Left hindlimb (tissue), 1 donor: ENCODE measurements at regions not wholly inside any gene's neighbourhood (a gene's known extent, or its start where the extent isn't known, plus 50 kb on each side); places are given as distances from the start of the nearest gene placed in this dataset.
"Not testable (repeated sequence)": the region's sequence is repeated elsewhere in the genome, so short reads cannot be mapped to it uniquely, and the experiment has no call there.

Source experiments
- DNase-seq: peaks from one replicate; pipeline ENCODE4 v3.0.0-alpha.2; 2018

- DNase-seq = no peak
These were observed 105.6 kb upstream of the DLG1 start for GRCh38 chr3:197404030-197404429.

DNA sequence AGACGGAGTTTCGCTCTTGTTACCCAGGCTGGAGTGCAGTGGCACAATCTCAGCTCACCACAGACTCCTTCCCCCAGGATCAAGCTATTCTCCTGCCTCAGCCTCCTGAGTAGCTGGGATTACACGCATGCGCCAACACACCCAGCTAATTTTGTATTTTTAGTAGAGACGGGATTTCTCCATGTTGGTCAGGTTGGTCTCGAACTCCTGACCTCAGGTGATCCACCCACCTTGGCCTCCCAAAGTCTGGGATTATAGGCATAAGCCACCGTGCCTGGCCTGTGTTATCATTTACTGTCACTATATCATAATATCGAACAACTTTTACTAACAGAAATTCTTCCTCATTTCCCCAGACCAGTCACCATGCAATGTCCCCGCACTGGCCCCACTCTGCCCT is 104.0 kb upstream of the DLG1 start:
- not testable (repeated sequence) for DNase-seq

GRCh38 chr3:197399486-197399885 is 101.1 kb upstream of the DLG1 start:
- no peak for DNase-seq

- no peak for DNase-seq
These were observed 100.0 kb upstream of the DLG1 start for GRCh38 chr3:197398286-197398878.

DNA sequence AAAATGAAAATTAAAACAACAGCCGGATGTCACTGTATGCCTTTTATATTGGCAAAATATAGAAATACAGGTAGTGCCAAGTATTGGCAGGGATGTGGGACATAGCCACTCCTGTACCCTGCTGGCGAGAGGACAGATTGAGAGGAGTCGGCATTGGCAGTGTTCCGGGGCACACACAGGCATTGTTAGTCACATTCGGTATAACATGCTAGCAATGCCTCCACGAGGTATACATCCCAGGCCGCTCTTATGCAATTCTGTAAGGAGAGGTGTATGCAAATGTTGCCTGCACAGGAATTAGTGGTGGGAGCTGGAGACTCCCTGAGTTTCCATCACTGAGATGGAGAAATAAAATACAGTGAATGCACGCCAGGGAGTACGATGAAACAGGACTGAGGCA is 99.4 kb upstream of the DLG1 start:
- no peak for DNase-seq

GRCh38 chr3:197394464-197395321 is 96.3 kb upstream of the DLG1 start:
- DNase-seq = peak; percentile 54

DNA sequence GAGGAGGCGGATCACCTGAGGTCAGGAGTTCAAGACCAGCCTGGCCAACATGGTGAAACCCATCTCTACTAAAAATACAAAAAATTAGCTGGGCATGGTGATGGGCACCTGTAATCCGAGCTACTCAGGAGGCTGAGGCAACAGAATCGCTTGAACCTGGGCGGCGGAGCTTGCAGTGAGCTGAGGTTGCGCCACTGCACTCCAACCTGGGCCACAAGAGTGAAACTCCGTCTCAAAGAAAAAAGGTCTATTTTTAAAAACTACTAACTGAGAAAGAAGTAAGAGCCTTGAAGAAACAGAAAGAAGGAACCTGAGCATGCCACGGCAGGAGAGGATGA is 95.7 kb upstream of the DLG1 start:
- DNase-seq = not testable (repeated sequence)

DNA sequence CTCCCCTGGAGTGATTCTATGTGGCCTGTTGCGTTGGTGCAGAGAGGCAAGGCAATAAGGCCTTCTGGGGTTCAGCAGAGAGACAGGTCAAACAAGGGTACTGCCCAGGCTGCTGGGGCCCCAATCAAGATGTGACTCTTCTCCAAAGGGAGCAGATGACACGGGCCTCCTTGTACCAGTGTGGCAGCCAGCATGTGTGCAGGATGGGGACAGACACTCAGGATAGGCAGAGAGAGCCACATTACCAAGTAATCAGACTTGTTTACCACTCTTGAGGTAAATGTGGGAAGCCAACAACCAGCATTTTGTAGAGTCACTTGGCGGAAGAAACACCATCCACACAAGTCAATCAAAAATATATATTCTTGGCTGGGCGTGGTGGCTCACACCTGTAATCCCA is 95.3 kb upstream of the DLG1 start:
- DNase-seq = no peak

- no peak for DNase-seq
These were observed 94.5 kb upstream of the DLG1 start for GRCh38 chr3:197392961-197393360.

DNA sequence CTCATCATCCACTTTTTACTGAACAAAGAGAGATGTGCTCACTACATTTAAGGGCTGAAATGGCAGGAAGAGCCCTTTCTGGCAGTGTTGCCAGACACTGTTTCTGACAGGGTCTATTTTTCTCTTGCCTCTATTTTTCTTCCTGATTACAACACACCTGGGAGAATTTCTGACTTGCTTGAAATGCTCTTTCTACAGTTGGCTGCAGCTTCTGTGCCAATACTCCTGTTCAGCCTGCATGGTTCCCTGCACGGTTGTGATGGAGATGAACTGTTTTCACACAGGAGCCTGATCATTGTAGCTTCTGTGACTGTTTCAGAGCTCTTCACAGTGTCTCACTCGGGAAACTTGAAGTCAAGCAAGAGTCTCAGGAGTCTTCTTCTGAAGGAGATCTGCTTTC is 83.0 kb upstream of the DLG1 start:
- DNase-seq = no peak

DNA sequence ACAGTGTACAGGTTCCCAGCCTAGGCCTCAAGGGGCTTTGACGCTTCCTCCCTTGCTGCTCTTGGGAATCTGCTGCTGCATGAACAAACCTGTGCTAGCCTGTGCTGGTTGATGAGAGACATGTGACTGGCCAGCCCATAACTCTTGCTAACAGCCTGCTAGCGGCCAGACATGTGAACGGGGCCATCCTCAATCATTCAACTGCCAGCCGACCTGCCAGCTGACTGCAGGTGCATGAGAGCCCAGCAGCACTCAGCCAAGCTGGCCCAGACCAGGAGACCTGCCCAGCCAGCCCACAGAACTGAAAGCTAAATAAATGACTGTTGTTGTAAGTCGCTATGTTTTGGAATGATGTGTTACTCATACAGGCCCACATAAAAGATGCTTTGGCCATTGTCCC is 82.4 kb upstream of the DLG1 start:
- no peak for DNase-seq

- no peak for DNase-seq
These were observed 80.7 kb upstream of the DLG1 start for GRCh38 chr3:197378985-197379718.

DNA sequence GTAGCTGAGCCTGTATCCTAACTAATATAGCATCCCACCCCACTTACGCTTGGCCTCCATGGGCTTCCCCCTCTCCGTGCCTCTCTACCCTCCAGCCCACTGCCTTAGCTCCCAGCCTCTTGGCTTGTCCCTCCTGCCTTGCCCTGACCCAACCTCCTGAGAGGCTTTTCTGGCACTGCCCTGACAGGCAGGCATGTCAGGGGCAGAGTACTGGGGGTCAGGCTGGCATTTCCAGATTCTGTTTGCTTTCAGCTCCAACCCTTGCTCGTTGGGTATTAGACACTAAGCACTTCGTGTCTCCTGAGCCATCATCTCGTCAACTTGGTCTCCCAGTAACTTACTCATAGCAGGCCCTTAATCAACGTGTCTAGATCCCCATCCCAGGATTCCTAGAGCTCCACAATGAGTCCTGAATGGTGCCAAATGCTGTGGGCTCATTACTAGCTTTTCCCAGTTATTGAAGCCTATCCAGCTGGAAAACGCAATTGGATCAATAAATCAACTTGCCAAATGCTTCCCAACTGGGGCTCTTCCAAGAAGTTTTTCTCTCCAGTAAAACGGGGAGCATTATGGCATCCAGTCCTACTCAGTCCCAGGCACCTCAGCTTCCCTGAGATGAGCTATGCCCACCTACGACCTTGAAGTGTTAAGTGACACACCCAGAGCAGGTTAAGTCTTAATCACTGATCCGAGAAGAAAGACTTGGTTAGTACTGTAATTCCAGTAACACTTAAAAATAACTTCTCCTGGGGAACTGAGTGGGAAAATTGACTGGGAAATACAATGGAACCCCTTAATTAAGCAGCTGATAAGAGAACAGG is 78.5 kb upstream of the DLG1 start:
- DNase-seq = no peak

- no peak for DNase-seq
These were observed 77.6 kb upstream of the DLG1 start for GRCh38 chr3:197376020-197376419.

DNA sequence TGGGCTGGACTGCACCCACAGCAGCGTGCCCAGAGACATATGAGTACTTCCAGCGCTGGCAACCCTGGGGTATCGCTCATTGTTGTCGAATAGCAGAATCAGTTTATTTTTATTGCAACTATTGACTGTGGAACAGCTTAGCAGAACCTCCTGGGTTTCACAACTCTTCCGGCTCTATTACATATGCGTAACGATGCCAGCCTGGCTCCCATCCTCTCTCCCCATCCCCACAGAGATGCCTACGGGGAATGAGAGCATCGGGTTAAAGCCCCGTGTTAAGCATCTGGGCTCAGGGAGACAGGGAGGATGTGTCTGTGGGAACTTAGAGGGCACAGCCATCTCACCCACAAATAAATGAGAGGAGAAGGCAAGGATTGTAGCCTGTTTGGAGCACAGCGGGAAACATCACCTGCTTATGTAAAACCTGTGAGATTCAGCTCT is 76.6 kb upstream of the DLG1 start:
- no peak for DNase-seq

GRCh38 chr3:197373096-197373495 is 74.7 kb upstream of the DLG1 start:
- no peak for DNase-seq

- DNase-seq = peak; percentile 62
These were observed 73.7 kb upstream of the DLG1 start for GRCh38 chr3:197372047-197372661.

DNA sequence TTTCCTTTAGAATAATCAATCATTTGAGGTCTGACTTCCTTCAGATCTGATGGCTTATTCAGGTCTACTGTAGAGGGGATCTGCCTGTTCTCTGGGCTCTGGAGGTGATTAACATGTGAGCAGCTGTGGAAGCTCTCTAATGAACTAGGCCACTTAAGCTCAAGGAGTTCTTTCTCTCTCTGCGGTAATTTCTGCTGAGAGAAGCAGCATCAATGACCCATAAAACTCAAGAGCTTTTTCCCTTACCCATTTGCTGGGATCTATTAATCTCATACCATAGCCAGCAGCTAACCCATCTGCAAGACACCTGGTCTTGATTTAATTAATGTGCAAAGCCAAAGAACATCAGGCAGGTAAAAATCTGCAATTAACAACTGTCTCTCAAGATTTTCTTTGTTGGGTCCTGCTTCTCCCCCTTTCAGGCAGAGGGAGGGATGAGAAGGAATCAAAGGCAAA is 73.2 kb upstream of the DLG1 start:
- no peak for DNase-seq

- no peak for DNase-seq
These were observed 71.1 kb upstream of the DLG1 start for GRCh38 chr3:197369545-197369944.

DNA sequence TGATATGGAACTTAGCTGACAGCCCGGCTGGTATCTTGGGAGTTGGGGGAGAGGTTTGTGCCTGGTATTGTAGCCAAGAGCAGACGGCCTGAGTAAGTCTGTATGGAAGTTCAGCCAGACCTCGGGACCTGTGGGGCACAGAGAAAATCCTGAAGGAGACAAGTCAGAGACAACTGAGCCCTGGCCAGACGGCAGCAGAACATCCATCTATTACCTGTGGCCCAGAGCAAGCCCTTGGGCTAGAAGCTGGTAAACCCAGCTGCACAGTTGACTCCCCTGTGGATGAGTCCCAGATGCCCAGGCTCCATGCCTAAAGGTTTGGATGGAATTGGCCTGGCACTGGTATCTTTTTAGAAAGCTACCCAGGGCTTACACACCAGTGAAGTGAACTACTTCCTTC is 70.4 kb upstream of the DLG1 start:
- no peak for DNase-seq

- DNase-seq = no peak
These were observed 69.9 kb upstream of the DLG1 start for GRCh38 chr3:197368330-197368729.

- peak; percentile 73 for DNase-seq
These were observed 68.8 kb upstream of the DLG1 start for GRCh38 chr3:197367081-197367780.
